HG02759 (cell line): ENCODE measurements at regions not wholly inside any gene's neighbourhood (a gene's known extent, or its start where the extent isn't known, plus 50 kb on each side); places are given as distances from the start of the nearest gene placed in this dataset.

Experiments used
- ATAC-seq: cut with Tn5 transposase; IDR thresholded peaks from one replicate; pipeline ENCODE4 v1.9.1; 2021; ENCODE audit warnings: mild to moderate bottlenecking, moderate library complexity; ENCODE audit not compliant: unreplicated experiment

GRCh38 chr12:115158816-115159215 is 474.8 kb upstream of the TBX3 start:
- ATAC-seq: no peak

- no peak for ATAC-seq
Measured at GRCh38 chr12:115155665-115156645, 472.0 kb upstream of the TBX3 start.

DNA sequence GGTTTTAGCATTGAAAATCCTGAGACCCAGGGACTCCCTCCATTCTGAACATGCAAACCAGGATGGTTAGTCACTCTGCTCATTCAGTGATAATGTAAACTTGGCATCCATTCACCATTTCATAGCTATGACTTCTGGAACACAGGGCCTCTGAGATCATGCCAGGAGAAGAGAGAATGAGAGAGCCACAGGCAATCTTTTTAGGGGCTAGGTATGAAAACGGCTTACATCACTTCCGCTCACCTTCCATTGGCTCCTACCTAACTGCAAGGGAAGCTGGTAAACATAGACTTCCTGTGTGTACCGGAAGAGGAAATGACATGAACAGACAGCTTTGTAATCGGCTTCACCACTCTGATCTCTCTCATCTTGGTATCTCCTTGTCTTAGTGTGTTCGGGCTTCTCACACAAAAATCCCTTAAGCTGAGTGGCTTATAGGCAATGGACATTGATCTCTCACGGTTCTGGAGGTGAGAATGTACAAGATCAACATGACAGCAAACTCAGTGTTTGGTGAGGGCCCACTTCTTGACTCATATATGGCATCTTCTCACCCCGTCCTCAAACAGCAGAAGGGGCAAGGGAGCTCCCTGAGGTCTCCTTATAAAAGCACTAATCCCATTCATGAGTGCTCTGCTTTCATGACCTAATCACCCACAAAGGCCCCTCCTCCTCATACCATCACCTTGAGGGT is 465.9 kb upstream of the TBX3 start:
- ATAC-seq: no peak

- ATAC-seq: no peak
Measured at GRCh38 chr12:115149279-115149678, 465.3 kb upstream of the TBX3 start.

DNA sequence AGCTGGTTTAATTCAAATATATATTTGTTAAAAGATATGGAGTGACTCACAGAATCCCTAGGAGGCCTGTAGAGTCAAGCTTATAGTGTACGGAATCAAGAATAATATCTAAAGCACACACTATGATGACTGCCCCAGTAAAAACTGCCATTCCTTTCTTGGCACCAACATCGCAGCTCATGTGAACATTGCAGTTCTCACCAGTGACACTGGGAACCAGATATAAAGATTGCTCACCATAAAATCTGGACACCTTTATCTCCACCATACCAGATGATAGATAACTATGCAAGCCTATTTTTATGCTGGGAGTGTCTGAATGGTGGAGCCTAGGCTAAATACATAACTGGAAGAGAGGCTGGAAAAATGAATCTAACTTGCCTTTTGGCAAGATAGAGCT is 463.9 kb upstream of the TBX3 start:
- no peak for ATAC-seq

GRCh38 chr12:115146453-115146852 is 462.5 kb upstream of the TBX3 start:
- no peak for ATAC-seq

GRCh38 chr12:115144425-115144824 is 460.4 kb upstream of the TBX3 start:
- ATAC-seq: no peak

DNA sequence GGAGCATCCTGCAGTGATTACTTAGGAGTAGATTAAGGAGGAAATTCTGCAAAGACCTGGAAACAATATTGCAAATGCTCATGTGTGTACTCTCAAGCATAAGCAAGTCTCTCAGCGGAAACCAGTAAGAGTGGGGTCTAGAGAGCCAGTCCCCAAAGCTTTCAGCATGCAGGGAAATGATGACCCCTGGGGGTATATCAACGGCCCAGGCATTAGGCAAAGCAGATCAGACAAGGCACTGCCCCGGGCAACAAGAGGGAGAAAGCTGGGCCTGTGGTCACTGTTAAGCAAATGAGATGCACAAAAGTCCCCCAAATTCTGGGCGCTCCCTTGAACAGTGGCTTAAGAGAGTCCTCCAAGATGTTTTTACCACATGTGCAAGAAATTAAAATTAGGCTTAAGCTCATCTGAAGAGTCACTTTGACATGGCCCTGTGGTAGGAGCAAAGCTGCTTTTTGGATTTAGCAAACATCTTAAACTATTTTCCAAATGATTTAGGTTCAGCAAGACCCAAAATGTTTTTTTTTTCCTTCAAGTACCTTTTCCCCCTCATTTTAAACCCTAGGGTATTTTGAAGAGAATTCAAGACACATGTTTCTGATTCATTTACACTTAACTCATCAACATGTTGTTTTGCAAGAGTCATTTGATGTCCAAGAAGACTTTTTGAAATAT is 457.1 kb upstream of the TBX3 start:
- no peak for ATAC-seq

GRCh38 chr12:115137812-115138521 is 454.0 kb upstream of the TBX3 start:
- ATAC-seq: no peak

GRCh38 chr12:115135800-115136211 is 451.8 kb upstream of the TBX3 start:
- no peak for ATAC-seq

DNA sequence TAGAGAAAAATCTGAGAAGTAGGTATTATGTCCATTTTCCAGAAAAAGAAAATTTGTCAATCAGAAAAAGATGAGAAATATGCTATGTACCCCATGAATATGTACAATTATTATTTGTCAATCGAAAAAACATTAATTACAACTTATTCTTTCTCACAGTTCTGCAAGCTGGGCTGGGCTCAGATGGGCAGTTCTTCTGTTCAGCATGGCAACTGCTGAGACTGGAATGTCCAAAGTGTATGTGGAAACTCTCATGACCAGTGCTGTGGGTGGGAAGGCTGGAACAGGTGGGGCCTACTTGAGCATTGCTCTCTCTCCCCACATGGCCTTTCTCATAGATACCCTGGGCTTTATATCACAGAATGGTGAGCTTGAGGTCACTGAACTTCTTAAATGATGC is 450.3 kb upstream of the TBX3 start:
- no peak for ATAC-seq

DNA sequence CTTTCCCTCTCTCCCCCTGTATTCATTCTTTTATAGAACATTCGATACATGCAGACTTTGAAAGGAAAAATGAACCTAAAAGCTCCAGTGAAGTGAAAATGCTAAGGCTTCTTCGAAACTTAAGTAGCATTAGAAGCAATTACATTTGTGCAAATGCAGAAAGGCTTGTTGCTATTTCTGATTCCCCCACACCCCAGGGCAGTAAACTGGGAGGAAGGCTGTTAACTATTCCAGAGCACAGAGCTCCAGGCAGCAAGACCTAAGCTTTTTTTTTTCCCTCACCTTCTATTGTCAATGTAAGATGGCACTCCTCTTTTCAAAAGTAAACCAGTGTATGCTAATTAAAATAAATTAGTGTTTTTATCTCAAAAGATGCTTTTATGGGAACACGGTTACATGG is 448.9 kb upstream of the TBX3 start:
- ATAC-seq: no peak

DNA sequence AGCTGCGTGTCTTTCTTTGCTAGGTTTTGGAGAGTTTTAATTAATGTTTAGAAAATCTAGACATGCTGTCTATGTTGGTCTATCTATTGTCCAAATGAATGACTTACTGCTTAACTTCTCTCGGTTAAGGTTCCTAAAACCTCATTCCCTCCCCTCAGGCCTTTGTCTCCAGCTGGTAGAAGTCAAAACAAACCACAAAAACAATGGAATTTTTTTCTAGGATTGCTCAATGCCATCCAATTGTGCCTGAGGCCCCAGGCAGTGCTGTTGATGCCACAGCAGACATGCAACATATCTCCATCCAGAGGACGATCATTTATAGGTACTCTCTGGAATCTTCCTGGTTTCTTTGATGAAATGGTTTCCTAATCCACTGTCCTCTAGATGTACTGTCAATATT is 448.2 kb upstream of the TBX3 start:
- no peak for ATAC-seq

- ATAC-seq: no peak
Measured at GRCh38 chr12:115129727-115130126, 445.8 kb upstream of the TBX3 start.

DNA sequence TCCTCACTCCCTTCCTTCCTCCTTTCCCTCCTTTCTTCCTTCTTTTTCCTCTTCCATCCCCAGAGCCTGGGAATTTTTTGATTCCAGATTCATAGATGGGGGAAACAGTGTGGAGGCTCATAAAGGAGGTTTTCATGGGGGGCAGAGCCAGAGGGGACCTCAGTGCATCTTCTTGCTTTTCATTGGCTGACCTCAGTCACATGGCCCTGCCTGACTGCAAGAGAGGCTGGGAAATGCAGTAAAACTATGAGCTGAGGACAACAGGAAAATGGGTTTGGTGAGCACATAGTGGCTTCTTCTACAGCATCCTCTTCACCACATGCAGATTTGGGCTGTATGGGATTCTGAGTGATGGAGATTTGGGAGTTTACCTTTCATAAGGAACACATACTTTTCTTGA is 437.1 kb upstream of the TBX3 start:
- ATAC-seq: no peak

DNA sequence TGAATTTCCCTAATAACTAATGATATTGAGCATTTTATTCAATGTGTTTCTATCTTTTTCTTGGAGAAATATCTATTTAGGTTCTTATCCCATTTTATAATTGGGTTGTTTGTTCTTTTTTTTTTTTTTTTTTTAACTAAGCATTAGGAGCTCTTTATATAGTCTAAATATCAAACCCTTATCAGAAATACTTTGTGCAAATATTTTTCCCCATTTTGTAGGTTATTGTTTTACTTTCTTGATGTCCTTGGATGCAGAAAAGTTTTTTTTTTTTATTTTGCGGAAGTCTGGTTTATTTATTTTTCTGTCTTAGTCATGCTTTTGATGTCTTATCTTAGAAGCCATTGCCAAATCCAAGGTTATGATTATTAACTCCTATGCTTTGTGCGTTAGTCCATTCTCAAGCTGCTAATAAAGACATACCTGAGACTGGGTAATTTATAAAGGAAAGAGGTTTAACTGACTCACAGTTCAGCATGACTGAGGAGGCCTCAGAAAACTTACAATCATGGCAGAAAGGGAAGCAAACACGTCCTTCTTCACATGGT is 434.3 kb upstream of the TBX3 start:
- ATAC-seq: no peak

- no peak for ATAC-seq
Measured at GRCh38 chr12:115114140-115114539, 430.2 kb upstream of the TBX3 start.

DNA sequence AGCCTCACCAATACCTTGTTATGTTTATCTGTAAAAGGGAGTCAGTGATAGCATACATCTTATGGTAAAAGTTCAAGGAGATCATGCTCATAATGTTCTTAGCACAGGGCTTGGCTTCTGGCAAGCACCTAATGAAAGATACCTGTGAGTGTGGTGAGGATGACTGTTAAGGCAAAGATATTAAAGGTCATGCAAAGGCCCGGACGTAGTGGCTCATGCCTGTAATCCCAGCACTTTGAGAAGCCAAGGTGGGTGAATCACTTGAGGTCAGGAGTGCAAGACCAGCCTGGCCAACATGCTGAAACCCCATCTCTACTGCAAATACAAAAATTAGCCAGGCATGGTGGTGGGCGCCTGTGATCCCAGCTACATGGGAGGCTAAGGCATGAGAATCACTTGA is 425.9 kb upstream of the TBX3 start:
- no peak for ATAC-seq

DNA sequence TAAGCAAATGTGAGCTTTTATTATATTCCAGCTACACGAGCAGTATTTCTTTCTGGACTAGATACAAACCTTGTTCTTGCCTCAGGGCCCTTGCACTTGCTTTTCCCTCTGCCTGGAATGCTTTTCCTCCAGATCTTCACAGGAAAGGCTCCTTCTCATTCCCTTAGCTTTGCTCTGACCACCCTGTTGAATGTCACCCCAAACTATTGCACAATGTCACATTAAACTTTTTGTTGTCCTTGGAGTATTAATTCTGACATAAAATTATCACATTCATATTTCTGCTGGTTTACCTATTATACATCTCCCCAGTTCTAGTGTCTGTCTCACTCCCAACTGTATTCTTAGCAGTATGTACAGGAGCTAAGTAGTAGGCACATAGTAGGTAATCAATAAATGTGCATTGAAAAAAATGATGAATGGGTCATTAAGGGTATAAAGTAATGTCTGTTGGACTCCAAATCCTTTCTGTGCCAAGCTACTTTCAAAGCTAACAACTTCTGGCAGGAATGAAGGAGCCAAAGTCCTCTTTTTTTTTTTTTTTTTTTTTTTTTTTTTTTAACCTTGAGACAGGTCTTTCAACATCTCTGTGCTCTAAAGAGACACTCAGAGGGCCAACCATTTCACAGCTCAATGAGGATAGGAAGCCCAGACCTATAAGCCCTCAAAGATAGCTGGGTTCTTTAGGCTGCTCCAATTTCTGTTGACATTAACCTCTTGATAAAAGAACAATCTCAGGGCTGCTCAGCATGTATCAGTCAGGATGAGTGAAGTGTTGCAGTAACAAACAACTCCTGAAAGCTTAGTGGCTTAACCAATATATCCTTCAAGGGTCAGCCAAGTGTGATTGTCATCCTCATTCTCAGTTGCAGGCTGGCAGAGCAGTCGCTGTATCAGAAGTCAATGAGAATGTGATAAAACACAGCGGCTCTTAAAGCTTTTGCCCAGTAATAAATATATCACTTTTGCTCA is 424.4 kb upstream of the TBX3 start:
- ATAC-seq: no peak
